CD4-positive, CD25-positive, alpha-beta regulatory T cell (primary cell): ENCODE measurements at regions not wholly inside any gene's neighbourhood (a gene's known extent, or its start where the extent isn't known, plus 50 kb on each side); places are given as distances from the start of the nearest gene placed in this dataset.
"Not testable (repeated sequence)": the region's sequence is repeated elsewhere in the genome, so short reads cannot be mapped to it uniquely, and the experiment has no call there.

Source experiments
- ATAC-seq, 2 donors: fragments of 150-1000 bp; cut with Tn5 transposase; one replicate each; pipeline ENCODE4 v1.10.0; 2021; ENCODE audit warnings: low read depth in 2 of 2, moderate number of reproducible peaks in 2 of 2, moderate library complexity in 1 of 2
- DNase-seq, 3 donors: peaks; one replicate each; pipeline versions ENCODE4 v3.0.0 to v3.0.0-alpha.2; 2012 to 2022; ENCODE audit warnings: mixed read lengths in 1 of 3
- H3K27ac ChIP-seq: one replicate; pipeline ENCODE4 v1.7.0; 2013; ENCODE audit warnings: mild to moderate bottlenecking, low read length; ENCODE audit not compliant: insufficient read depth, poor library complexity, severe bottlenecking
- H3K27me3 ChIP-seq: one replicate; pipeline ENCODE4 v1.7.0; 2013; ENCODE audit warnings: low read length; ENCODE audit not compliant: control insufficient read depth, insufficient read depth
- H3K36me3 ChIP-seq: one replicate; pipeline ENCODE4 v1.7.0; 2013; ENCODE audit warnings: mild to moderate bottlenecking, low read length, moderate library complexity; ENCODE audit not compliant: control insufficient read depth, insufficient read depth
- H3K4me1 ChIP-seq: 2 replicates; pipeline ENCODE4 v1.7.0; 2013; ENCODE audit warnings: mild to moderate bottlenecking, low read length; ENCODE audit not compliant: insufficient read depth, control insufficient read depth, poor library complexity, severe bottlenecking
- H3K4me3 ChIP-seq: one replicate; pipeline ENCODE4 v1.7.0; 2013; ENCODE audit warnings: low read depth, mild to moderate bottlenecking, low read length, moderate library complexity
- H3K9me3 ChIP-seq, 2 experiments: 1 replicate in 1 of 2; 2 replicates in 1 of 2; pipeline ENCODE4 v1.7.0; 2013; ENCODE audit warnings: low read length in 2 of 2, mild to moderate bottlenecking in 1 of 2, moderate library complexity in 1 of 2; ENCODE audit not compliant: control insufficient read depth in 2 of 2
- H3K27ac Mint-ChIP-seq, 3 donors: one replicate each; pipeline ENCODE4 v1.8.0; 2020 to 2022; ENCODE audit warnings: mild to moderate bottlenecking in 3 of 3, mixed read lengths in 3 of 3, moderate library complexity in 2 of 3
- H3K27me3 Mint-ChIP-seq: one replicate; pipeline ENCODE4 v1.8.0; 2022; ENCODE audit warnings: mild to moderate bottlenecking, mixed read lengths
- H3K36me3 Mint-ChIP-seq: one replicate; pipeline ENCODE4 v1.8.0; 2020; ENCODE audit warnings: mixed read lengths
- H3K4me1 Mint-ChIP-seq, 4 donors: one replicate each; pipeline ENCODE4 v1.8.0; 2020 to 2022; ENCODE audit warnings: mixed read lengths in 4 of 4, mild to moderate bottlenecking in 1 of 4
- H3K4me3 Mint-ChIP-seq, 4 donors: one replicate each; pipeline ENCODE4 v1.8.0; 2020 to 2022; ENCODE audit warnings: mild to moderate bottlenecking in 4 of 4, mixed read lengths in 4 of 4, moderate library complexity in 3 of 4
- H3K9me3 Mint-ChIP-seq, 7 donors: one replicate each; pipeline ENCODE4 v1.8.0; 2020 to 2022; ENCODE audit warnings: mixed read lengths in 7 of 7, mild to moderate bottlenecking in 3 of 7, moderate library complexity in 2 of 7

DNA sequence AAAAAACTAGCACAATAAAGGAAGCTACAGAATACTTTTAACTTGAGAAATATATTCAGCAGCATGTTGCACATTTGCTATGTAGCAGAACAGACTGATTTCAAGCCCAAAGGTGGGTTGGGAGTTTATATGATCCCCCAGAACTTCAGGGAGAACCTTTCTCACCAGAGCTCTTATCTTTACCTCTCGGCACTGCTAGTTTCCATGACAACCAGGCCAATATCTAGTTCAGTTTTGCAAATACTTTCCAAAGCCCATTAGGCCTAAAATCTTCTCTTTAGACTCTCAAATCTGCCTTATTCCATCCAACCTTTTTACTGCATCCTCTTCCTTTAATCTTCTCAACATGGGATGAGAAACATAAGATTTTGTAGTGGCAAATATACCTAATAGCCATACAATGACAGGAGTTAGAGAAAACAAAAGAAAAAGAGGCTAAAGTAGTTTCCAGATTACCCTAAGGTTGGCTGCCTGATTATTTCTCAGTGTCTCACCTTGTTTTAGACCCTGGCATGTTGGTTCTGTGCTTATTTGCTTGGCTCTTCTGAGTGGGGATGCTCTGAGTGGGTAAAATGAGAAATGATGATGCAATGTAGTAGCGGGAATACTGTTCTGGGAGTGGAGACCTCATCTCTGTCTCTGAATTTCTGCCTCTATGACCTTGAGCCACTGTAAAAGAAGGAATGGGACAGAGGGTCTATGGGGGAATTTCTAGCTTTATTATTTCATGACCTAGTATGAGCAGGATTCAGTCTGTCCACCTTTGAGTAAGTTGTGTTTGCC, 427.6 kb upstream of the STXBP6 start:
- no peak for DNase-seq
- Mint-ChIP-seq H3K9me3 (peaks cover 2 to 11% (median 6%) of the 10 kb centered on the region in 7 donors), H3K27ac (no peak overlapping the region), H3K4me3 (no peak overlapping the region), H3K27me3 (no peaks in the 10 kb centered on the region), H3K4me1 (no peaks in the 10 kb centered on the region), H3K36me3 (no peaks in the 10 kb centered on the region)
- H3K4me3 ChIP-seq, result no peak overlapping the region
- no peak overlapping the region for H3K27ac ChIP-seq
- no peak for ATAC-seq
- H3K4me1 ChIP-seq, result no peaks in the 10 kb centered on the region
- H3K9me3 ChIP-seq, result peaks cover 0 to 7% of the 10 kb centered on the region in 2 experiments
- no peaks in the 10 kb centered on the region for H3K27me3 ChIP-seq
- H3K36me3 ChIP-seq, result no peaks in the 10 kb centered on the region

DNA sequence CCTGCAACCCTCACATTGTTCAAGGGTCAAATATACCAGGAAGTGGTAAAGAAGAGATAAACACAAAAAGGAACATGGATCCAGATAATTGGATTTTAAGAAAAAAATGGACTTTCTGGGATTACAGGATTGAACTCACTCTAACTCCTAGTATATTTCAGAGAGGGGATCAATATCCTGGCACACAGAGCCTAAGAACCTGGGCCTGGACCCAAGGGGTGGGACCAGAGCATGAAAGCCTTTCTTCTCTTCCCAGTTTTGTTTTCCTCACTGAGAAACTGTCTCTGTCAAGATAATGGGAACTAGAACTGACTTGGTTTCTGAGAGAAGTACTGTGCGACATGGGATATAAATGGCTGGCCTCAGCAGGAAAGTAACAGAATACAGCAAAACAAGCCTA, 422.8 kb upstream of the STXBP6 start:
- no peak overlapping the region for H3K27ac ChIP-seq
- no peaks in the 10 kb centered on the region for H3K27me3 ChIP-seq
- Mint-ChIP-seq H3K9me3 (peaks cover 3 to 11% (median 9%) of the 10 kb centered on the region in 7 donors), H3K27me3 (no peaks in the 10 kb centered on the region), H3K27ac (no peak overlapping the region), H3K4me1 (no peaks in the 10 kb centered on the region), H3K36me3 (no peaks in the 10 kb centered on the region), H3K4me3 (no peak overlapping the region)
- H3K4me1 ChIP-seq, result no peaks in the 10 kb centered on the region
- DNase-seq, result no peak
- H3K9me3 ChIP-seq, result peaks cover 0 to 8% of the 10 kb centered on the region in 2 experiments
- no peak overlapping the region for H3K4me3 ChIP-seq
- ATAC-seq, result no peak
- no peaks in the 10 kb centered on the region for H3K36me3 ChIP-seq

DNA sequence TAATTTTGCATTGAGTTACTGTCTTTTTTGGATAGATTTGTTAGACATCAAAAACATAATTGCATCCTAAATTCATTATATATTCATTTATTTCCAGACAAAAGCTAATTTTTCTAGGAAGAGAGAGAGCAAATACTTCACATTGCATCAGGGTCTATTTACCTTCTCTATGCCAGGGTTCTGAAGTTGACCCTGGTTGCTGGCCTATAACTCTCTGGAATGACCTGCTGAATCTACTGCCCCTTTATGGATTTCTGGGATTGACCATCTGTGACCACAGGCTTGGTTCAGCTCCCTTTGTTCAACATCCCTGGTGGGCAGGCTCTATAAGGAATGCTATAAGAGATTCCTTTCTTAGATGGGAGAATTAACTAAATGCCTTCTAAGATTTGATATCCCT, 414.8 kb upstream of the STXBP6 start:
- ATAC-seq (no peak), DNase-seq (no peak)
- Histone ChIP-seq H3K9me3 (peaks cover 0 to 2% of the 10 kb centered on the region in 2 experiments), H3K4me3 (no peak overlapping the region), H3K27me3 (no peaks in the 10 kb centered on the region), H3K36me3 (no peaks in the 10 kb centered on the region), H3K27ac (no peak overlapping the region), H3K4me1 (no peaks in the 10 kb centered on the region)
- H3K4me1 Mint-ChIP-seq, result no peaks in the 10 kb centered on the region
- peaks cover 0 to 11% (median 2%) of the 10 kb centered on the region in 7 donors for H3K9me3 Mint-ChIP-seq
- no peaks in the 10 kb centered on the region for H3K36me3 Mint-ChIP-seq
- no peak overlapping the region for H3K4me3 Mint-ChIP-seq
- H3K27ac Mint-ChIP-seq, result no peak overlapping the region
- H3K27me3 Mint-ChIP-seq, result no peaks in the 10 kb centered on the region

DNA sequence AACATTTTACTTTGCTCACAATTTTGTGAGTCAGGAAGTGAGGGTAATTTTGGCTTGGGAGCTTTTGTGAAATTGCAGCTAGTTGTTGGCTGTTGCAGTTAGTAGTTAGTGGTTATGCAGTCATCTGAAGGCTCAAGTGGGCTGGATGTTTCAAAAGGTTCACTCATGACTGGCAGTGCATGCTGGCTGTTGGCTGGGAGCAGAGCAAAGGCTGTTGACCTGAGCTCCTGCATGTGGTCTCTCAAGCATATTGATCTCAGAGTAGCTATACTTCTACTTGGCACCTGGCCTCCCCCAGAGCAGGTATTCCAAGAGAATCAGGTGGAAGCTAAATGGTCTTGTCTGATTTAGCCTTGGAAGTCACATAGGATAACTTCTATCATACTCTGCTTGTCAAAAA, 414.1 kb upstream of the STXBP6 start:
- no peaks in the 10 kb centered on the region for H3K27me3 Mint-ChIP-seq
- Histone ChIP-seq H3K4me3 (no peak overlapping the region), H3K9me3 (peaks cover 0 to 2% of the 10 kb centered on the region in 2 experiments), H3K27ac (no peak overlapping the region), H3K27me3 (no peaks in the 10 kb centered on the region), H3K36me3 (no peaks in the 10 kb centered on the region), H3K4me1 (no peaks in the 10 kb centered on the region)
- H3K4me1 Mint-ChIP-seq, result no peaks in the 10 kb centered on the region
- peaks cover 0 to 11% (median 3%) of the 10 kb centered on the region in 7 donors for H3K9me3 Mint-ChIP-seq
- no peak overlapping the region for H3K4me3 Mint-ChIP-seq
- ATAC-seq (no peak), DNase-seq (no peak)
- H3K36me3 Mint-ChIP-seq, result no peaks in the 10 kb centered on the region
- H3K27ac Mint-ChIP-seq, result no peak overlapping the region

DNA sequence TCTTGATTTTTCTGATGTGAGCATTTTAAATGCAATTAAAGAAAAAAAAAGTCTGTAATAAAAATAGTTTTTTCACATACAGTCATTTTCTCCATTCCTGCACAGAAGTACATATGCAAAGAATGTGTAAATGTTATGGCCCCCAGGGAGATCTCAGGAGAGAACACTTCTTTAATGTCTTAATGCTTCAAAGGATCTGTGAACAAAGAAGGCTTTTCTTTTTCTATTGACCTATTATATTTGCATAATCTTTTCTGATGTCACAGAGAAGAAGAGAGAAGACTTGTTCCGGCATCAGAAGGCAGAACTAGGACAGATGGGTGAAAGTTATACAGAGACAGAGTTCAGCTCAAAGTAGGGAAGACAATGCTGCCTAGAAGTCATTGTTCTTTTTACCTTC, 413.5 kb upstream of the STXBP6 start:
- H3K4me1 ChIP-seq, result no peaks in the 10 kb centered on the region
- H3K27ac ChIP-seq, result no peak overlapping the region
- H3K9me3 ChIP-seq, result peaks cover 0 to 2% of the 10 kb centered on the region in 2 experiments
- Mint-ChIP-seq H3K9me3 (peaks cover 0 to 11% (median 3%) of the 10 kb centered on the region in 7 donors), H3K4me3 (no peak overlapping the region), H3K4me1 (no peaks in the 10 kb centered on the region), H3K27me3 (no peaks in the 10 kb centered on the region), H3K36me3 (no peaks in the 10 kb centered on the region), H3K27ac (no peak overlapping the region)
- H3K36me3 ChIP-seq, result no peaks in the 10 kb centered on the region
- no peak overlapping the region for H3K4me3 ChIP-seq
- no peak for DNase-seq
- no peaks in the 10 kb centered on the region for H3K27me3 ChIP-seq
- no peak for ATAC-seq

DNA sequence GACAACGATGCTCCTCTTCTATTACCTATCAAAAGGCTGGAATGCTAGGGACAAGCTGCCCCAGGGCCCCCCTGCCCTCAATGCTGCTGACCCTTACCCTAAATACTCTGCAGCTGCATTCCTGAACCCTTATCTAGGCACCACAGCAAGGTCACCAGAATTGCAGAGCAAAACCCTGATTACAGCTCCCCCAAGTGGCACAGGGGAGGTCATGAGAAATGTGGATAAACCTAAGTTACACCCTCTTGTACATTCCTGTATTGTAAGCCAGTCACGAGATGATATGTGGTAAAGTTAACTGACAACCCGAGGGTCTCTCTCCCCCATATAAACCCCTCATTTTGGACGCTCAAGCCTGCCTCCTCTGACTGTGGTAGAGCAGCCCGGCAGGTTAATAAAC, 411.8 kb upstream of the STXBP6 start:
- no peaks in the 10 kb centered on the region for H3K36me3 ChIP-seq
- no peak overlapping the region for H3K27ac ChIP-seq
- no peak for DNase-seq
- Mint-ChIP-seq H3K36me3 (no peaks in the 10 kb centered on the region), H3K4me1 (no peaks in the 10 kb centered on the region), H3K27me3 (no peaks in the 10 kb centered on the region), H3K27ac (no peak overlapping the region), H3K9me3 (peaks cover 0 to 11% (median 3%) of the 10 kb centered on the region in 7 donors), H3K4me3 (no peak overlapping the region)
- no peaks in the 10 kb centered on the region for H3K27me3 ChIP-seq
- no peaks in the 10 kb centered on the region for H3K4me1 ChIP-seq
- peaks cover 0 to 2% of the 10 kb centered on the region in 2 experiments for H3K9me3 ChIP-seq
- no peak for ATAC-seq
- H3K4me3 ChIP-seq, result no peak overlapping the region

DNA sequence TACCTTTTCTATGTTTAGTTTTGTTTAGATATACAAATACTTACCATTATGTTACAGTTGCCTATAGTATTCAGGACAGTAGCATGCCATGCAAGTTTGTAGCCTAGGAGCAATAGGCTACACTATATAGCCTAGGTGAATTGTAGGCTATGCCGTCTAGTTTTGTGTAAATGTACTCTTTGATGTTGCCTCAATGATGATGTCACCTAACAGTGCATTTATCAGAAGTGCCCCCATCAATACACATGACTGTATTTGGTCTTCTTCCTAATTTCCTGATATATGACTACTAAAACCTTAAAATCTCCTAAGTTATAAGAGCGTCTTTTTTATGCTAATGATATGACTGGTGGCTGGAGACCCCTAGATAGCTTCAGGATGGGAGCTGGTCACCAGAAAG, 394.4 kb upstream of the STXBP6 start:
- H3K36me3 ChIP-seq, result no peaks in the 10 kb centered on the region
- Mint-ChIP-seq H3K27me3 (no peaks in the 10 kb centered on the region), H3K4me1 (no peaks in the 10 kb centered on the region), H3K27ac (no peak overlapping the region), H3K4me3 (no peak overlapping the region), H3K9me3 (peaks cover 0 to 16% (median 8%) of the 10 kb centered on the region in 7 donors), H3K36me3 (no peaks in the 10 kb centered on the region)
- no peaks in the 10 kb centered on the region for H3K27me3 ChIP-seq
- no peak for ATAC-seq
- no peaks in the 10 kb centered on the region for H3K4me1 ChIP-seq
- H3K9me3 ChIP-seq, result no peaks in the 10 kb centered on the region
- no peak for DNase-seq
- H3K4me3 ChIP-seq, result no peak overlapping the region
- no peak overlapping the region for H3K27ac ChIP-seq

DNA sequence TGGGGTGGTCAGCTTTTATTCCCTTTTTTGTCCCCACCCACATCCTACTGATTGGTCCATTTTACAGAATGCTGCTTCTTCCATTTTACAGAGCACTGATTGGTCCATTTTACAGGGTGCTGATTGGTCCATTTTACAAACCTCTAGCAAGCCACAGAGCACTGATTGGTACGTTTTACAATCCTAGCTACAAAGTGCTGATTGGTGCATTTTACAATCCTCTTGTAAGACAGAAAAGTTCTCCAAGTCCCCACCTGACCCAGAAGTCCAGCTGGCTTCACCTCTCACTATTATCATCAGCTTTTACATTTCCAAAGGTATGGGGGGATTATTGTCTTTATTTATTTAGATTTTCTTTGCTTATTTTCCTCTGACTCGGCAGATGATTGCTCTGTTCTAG, 390.4 kb upstream of the STXBP6 start:
- not testable (repeated sequence) for H3K27me3 Mint-ChIP-seq, H3K36me3 ChIP-seq, ATAC-seq, H3K36me3 Mint-ChIP-seq, H3K4me3 ChIP-seq, H3K27ac ChIP-seq, DNase-seq, H3K4me1 Mint-ChIP-seq, H3K4me1 ChIP-seq, H3K9me3 ChIP-seq, H3K27me3 ChIP-seq, H3K27ac Mint-ChIP-seq, H3K4me3 Mint-ChIP-seq
- H3K9me3 Mint-ChIP-seq, result peaks cover 0 to 16% (median 4%) of the 10 kb centered on the region in 7 donors
